IMR-90 (cell line): ENCODE measurements at regions not wholly inside any gene's neighbourhood (a gene's known extent, or its start where the extent isn't known, plus 50 kb on each side); places are given as distances from the start of the nearest gene placed in this dataset.
A peak's percentile ranks its signal among the peaks of the same experiment; 100 is the strongest.

ENCODE experiments used
- ATAC-seq: fragments of 200-7000 bp; cut with Tn5 transposase; 2 replicates; pipeline ENCODE4 v1.9.1; 2020; ENCODE audit warnings: low read depth, mild to moderate bottlenecking, moderate library complexity
- BruUV-seq: library from RNA; stranded (reverse); fragments of 400-500 nt; replicated peaks from 2 replicates; lab custom pipeline; 2021; lab: Mats Ljungman, UMichigan
- CTCF ChIA-PET: fragments of 300-600 bp; formaldehyde crosslinking; extraction: SDS; loops from one replicate; lab custom pipeline; 2021; ENCODE audit warnings: antibody characterized with exemption; lab: Yijun Ruan, JAX
- POLR2A ChIA-PET: fragments of 300-600 bp; sonication (Branson Sonifier 250); formaldehyde crosslinking; loops from one replicate; lab custom pipeline; 2022; ENCODE audit warnings: antibody characterized with exemption; ENCODE audit not compliant: unreplicated experiment; lab: Charles Lee
- DNase-seq: peaks from one replicate; pipeline ENCODE4 v3.0.0; 2013
- H2AFZ ChIP-seq: replicated peaks from 2 replicates; pipeline ENCODE3; 2013; ENCODE audit warnings: low read length, mild to moderate bottlenecking; ENCODE audit not compliant: poor library complexity
- H2AK5ac ChIP-seq: 2 replicates; pipeline ENCODE4 v1.6.1; 2013; ENCODE audit warnings: low read depth, low read length, inconsistent platforms
- H2AK9ac ChIP-seq: replicated peaks from 2 replicates; pipeline ENCODE3; 2013; ENCODE audit warnings: mild to moderate bottlenecking, low read depth, low read length, moderate library complexity; ENCODE audit not compliant: poor library complexity
- H2BK120ac ChIP-seq: 2 replicates; pipeline ENCODE4 v1.6.1; 2013; ENCODE audit warnings: low read depth, low read length, inconsistent platforms
- H2BK15ac ChIP-seq: 3 replicates; pipeline ENCODE4 v1.6.1; 2013; ENCODE audit warnings: low read depth, low read length, inconsistent platforms
- H2BK20ac ChIP-seq: 2 replicates; pipeline ENCODE4 v1.6.1; 2013; ENCODE audit warnings: low read depth, mild to moderate bottlenecking, inconsistent platforms, low read length, moderate library complexity
- H2BK5ac ChIP-seq: 2 replicates; pipeline ENCODE4 v1.6.1; 2013; ENCODE audit warnings: mild to moderate bottlenecking, low read depth, low read length, inconsistent platforms; ENCODE audit not compliant: poor library complexity, severe bottlenecking
- H3K14ac ChIP-seq: replicated peaks from 2 replicates; pipeline ENCODE4 v1.6.1; 2013; ENCODE audit warnings: low read depth, low read length, inconsistent platforms
- H3K18ac ChIP-seq: 2 replicates; pipeline ENCODE4 v1.6.1; 2013; ENCODE audit warnings: low read depth, low read length, control low read depth
- H3K23ac ChIP-seq: 2 replicates; pipeline ENCODE4 v1.6.1; 2013; ENCODE audit warnings: low read depth, low read length, inconsistent platforms
- H3K27ac ChIP-seq: 2 replicates; pipeline ENCODE4 v1.5.1; 2013; ENCODE audit warnings: mild to moderate bottlenecking, control low read depth, low read length; ENCODE audit not compliant: insufficient read depth
- H3K27me3 ChIP-seq: 2 replicates; pipeline ENCODE4 v1.6.1; 2013; ENCODE audit warnings: low read length; ENCODE audit not compliant: control insufficient read depth, insufficient read depth
- H3K36me3 ChIP-seq: 2 replicates; pipeline ENCODE4 v1.6.1; 2013; ENCODE audit warnings: low read length, mixed read lengths; ENCODE audit not compliant: control insufficient read depth, insufficient read depth
- H3K4ac ChIP-seq: 2 replicates; pipeline ENCODE4 v1.6.1; 2013; ENCODE audit warnings: low read depth, low read length, inconsistent platforms
- H3K4me1 ChIP-seq: 2 replicates; pipeline ENCODE4 v1.6.1; 2013; ENCODE audit warnings: low read length, mixed read lengths; ENCODE audit not compliant: control insufficient read depth, insufficient read depth
- H3K4me2 ChIP-seq: 2 replicates; pipeline ENCODE4 v1.6.1; 2013; ENCODE audit warnings: low read depth, mild to moderate bottlenecking, control low read depth, low read length, moderate library complexity
- H3K4me3 ChIP-seq: 2 replicates; pipeline ENCODE4 v1.5.1; 2013; ENCODE audit warnings: low read depth, mild to moderate bottlenecking, control low read depth, low read length, moderate library complexity; ENCODE audit not compliant: insufficient read depth
- H3K56ac ChIP-seq: 2 replicates; pipeline ENCODE4 v1.6.1; 2013; ENCODE audit warnings: low read length, inconsistent platforms; ENCODE audit not compliant: insufficient read depth; ENCODE audit errors: extremely low read depth
- H3K79me1 ChIP-seq, 2 experiments: 2 replicates each; pipeline ENCODE4 v1.6.1; 2013; ENCODE audit warnings: low read length in 2 of 2, inconsistent platforms in 1 of 2, low read depth in 1 of 2
- H3K9ac ChIP-seq: 2 replicates; pipeline ENCODE4 v1.6.1; 2013; ENCODE audit warnings: low read depth, low read length, control low read depth
- H3K9me1 ChIP-seq: 2 replicates; pipeline ENCODE4 v1.6.1; 2013; ENCODE audit warnings: low read length, inconsistent platforms; ENCODE audit not compliant: insufficient read depth
- H3K9me3 ChIP-seq: 2 replicates; pipeline ENCODE4 v1.6.1; 2013; ENCODE audit warnings: low read length; ENCODE audit not compliant: control insufficient read depth, insufficient read depth
- H4K20me1 ChIP-seq: 2 replicates; pipeline ENCODE4 v1.6.1; 2013; ENCODE audit warnings: low read length, inconsistent platforms; ENCODE audit not compliant: insufficient read depth
- H4K5ac ChIP-seq: 2 replicates; pipeline ENCODE4 v1.6.1; 2013; ENCODE audit warnings: mild to moderate bottlenecking, low read depth, low read length, control low read depth
- H4K8ac ChIP-seq, 2 experiments: 2 replicates each; pipeline ENCODE4 v1.6.1; 2013; ENCODE audit warnings: low read depth in 2 of 2, low read length in 2 of 2, control low read depth in 1 of 2, inconsistent platforms in 1 of 2
- H4K91ac ChIP-seq: 2 replicates; pipeline ENCODE4 v1.6.1; 2013; ENCODE audit warnings: low read depth, low read length, inconsistent platforms; ENCODE audit not compliant: insufficient read depth
- CEBPB ChIP-seq: IDR thresholded peaks from 2 replicates; pipeline ENCODE4 v1.6.1; 2012; ENCODE audit warnings: low read depth, low read length, improper control_type of control experiment
- CTCF ChIP-seq: conservative IDR thresholded peaks from 2 replicates; pipeline ENCODE4 v1.5.1; 2012; ENCODE audit warnings: mild to moderate bottlenecking, low read depth, low read length, improper control_type of control experiment
- FOS ChIP-seq: fragments of 150-350 bp; IDR thresholded peaks from 2 replicates; pipeline ENCODE4 v1.6.1; 2016; ENCODE audit warnings: low read depth, low read length
- MXI1 ChIP-seq: IDR thresholded peaks from 2 replicates; pipeline ENCODE4 v1.6.1; 2012; ENCODE audit warnings: low read depth, mild to moderate bottlenecking, low read length, moderate library complexity, borderline replicate concordance
- NFE2L2 ChIP-seq: fragments of 150-350 bp; IDR thresholded peaks from 2 replicates; pipeline ENCODE4 v1.6.1; 2016; ENCODE audit warnings: low read depth, mild to moderate bottlenecking, low read length
- POLR2A ChIP-seq: IDR thresholded peaks from 2 replicates; pipeline ENCODE4 v1.6.1; 2012; ENCODE audit warnings: mild to moderate bottlenecking, low read depth, low read length
- RFX5 ChIP-seq: IDR thresholded peaks from 2 replicates; pipeline ENCODE4 v1.8.0; 2012; ENCODE audit warnings: low read depth, mild to moderate bottlenecking, low read length, moderate library complexity
- SMC3 ChIP-seq: fragments of 150-350 bp; IDR thresholded peaks from 2 replicates; pipeline ENCODE4 v1.6.1; 2016; ENCODE audit warnings: low read depth, mild to moderate bottlenecking, antibody characterized with exemption, low read length, moderate library complexity
- WGBS, 2 experiments: methylation state at CpG; one replicate each; pipeline versions ENCODE4 v1.1.5 to v1.1.7; 2013; ENCODE audit warnings: missing lambda C conversion rate in 2 of 2; ENCODE audit not compliant: insufficient read length in 1 of 2; ENCODE audit errors: extremely low coverage in 2 of 2; 5-methylcytosine and 5-hydroxymethylcytosine counted together
- dilution Hi-C: fragments of 300-500 bp; cut with HindIII; formaldehyde crosslinking; loops from one replicate; pipeline ENCODE4 v1.14.3; 2018; ENCODE audit warnings: low sequenced_read_pairs; ENCODE audit not compliant: unreplicated experiment
- in situ Hi-C: fragments of 300-500 bp; cut with MboI; formaldehyde crosslinking; loops from 3 replicates; pipeline ENCODE4 v1.14.3; 2019; ENCODE audit warnings: low sequenced_read_pairs, inconsistent platforms, mixed read lengths
- intact Hi-C: fragments of 100-400 bp; cut with micrococcal nuclease; formaldehyde crosslinking; loops from 2 replicates; pipeline ENCODE4 v1.10.0; 2022
- TF ChIP-seq, protein P1 (sequence below): fragments of 150-350 bp; IDR thresholded peaks from 2 replicates; pipeline ENCODE4 v1.6.1; 2017; ENCODE audit warnings: mild to moderate bottlenecking, antibody characterized with exemption, low read length, low read depth

DNA sequence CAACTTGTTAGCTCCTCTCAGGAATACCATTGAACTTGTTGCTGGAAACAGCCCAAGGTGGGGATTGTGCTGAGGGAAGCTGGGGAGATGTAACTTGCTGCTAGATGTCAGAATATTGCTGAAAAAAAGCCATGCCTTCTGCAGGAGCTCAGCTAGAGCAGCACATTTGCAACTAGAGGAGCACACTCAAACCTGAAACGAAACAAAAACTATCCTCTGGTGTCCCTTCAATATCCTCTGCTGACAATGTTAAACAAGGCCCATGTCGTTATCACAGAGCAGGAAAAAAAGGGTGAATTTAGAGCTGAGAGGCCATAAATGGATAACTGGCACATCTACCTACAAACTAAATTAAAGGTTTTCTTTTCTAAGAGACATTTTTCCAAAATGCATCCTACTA lies 53.7 kb upstream of the MACC1 start:
- dilution Hi-C loops = no loop called here
- no peak overlapping the region for H3K4me3 ChIP-seq
- H2BK120ac ChIP-seq = 0 out of 2 replicates have a peak overlapping the region, but pooled peaks have one; percentile 45
- H3K27me3 ChIP-seq = no peaks in the 10 kb centered on the region
- no peak overlapping the region for H2AFZ ChIP-seq
- no peak overlapping the region for H3K4me2 ChIP-seq
- H3K14ac ChIP-seq = 0 out of 2 replicates have a peak overlapping the region, but pooled peaks have one; percentile 5
- H3K36me3 ChIP-seq = no peaks in the 10 kb centered on the region
- no peak for DNase-seq
- ChIA-PET CTCF (no interaction called here), POLR2A (no interaction called here)
- no peak overlapping the region for H3K56ac ChIP-seq
- H3K23ac ChIP-seq = no peak overlapping the region
- WGBS, 2 experiments = no CpG with 5 or more reads among the region's 2 CpGs
- H2BK5ac ChIP-seq = no peak overlapping the region
- H2BK20ac ChIP-seq = no peak overlapping the region; the same call in 1 of the 2 replicates
- peak overlapping the region; percentile 35 for H2AK9ac ChIP-seq
- H3K4me1 ChIP-seq = peaks cover 8% of the 10 kb centered on the region
- H2AK5ac ChIP-seq = peak overlapping the region; percentile 4; the same call in 1 of the 2 replicates
- intact Hi-C loops = loop anchor here (5.0 kb wide), 1 partner anchor 39 kb away; no protein-coding TSS in a partner anchor
- H4K8ac ChIP-seq = no peak overlapping the region; a peak in 1 of 4 replicates
- H4K5ac ChIP-seq = no peak overlapping the region; the same call in 1 of the 2 replicates
- H3K4ac ChIP-seq = 0 out of 2 replicates have a peak overlapping the region, but pooled peaks have one; percentile 25
- H3K18ac ChIP-seq = no peak overlapping the region; the same call in 1 of the 2 replicates
- ATAC-seq = no peak
- no peak for TF ChIP-seq POLR2A
- TF ChIP-seq, protein P1, sequence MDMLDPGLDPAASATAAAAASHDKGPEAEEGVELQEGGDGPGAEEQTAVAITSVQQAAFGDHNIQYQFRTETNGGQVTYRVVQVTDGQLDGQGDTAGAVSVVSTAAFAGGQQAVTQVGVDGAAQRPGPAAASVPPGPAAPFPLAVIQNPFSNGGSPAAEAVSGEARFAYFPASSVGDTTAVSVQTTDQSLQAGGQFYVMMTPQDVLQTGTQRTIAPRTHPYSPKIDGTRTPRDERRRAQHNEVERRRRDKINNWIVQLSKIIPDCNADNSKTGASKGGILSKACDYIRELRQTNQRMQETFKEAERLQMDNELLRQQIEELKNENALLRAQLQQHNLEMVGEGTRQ = no peak
- TF ChIP-seq NFE2L2 = no peak
- no peak for TF ChIP-seq CTCF
- TF ChIP-seq CEBPB = no peak
- no peak for TF ChIP-seq RFX5
- TF ChIP-seq FOS = no peak
- TF ChIP-seq SMC3 = no peak
- no peak for TF ChIP-seq MXI1
- BruUV-seq = no TSS peak
- H2BK15ac ChIP-seq = no peak overlapping the region
- H3K9ac ChIP-seq = no peak overlapping the region
- no peaks in the 10 kb centered on the region for H4K20me1 ChIP-seq
- H3K9me3 ChIP-seq = no peaks in the 10 kb centered on the region
- H4K91ac ChIP-seq = no peak overlapping the region
- H3K27ac ChIP-seq = no peak overlapping the region
- no peaks in the 10 kb centered on the region for H3K79me1 ChIP-seq
- in situ Hi-C loops = no loop called here
- no peaks in the 10 kb centered on the region for H3K9me1 ChIP-seq
